LNCaP clone FGC (cell line): ENCODE measurements at regions not wholly inside any gene's neighbourhood (a gene's known extent, or its start where the extent isn't known, plus 50 kb on each side); places are given as distances from the start of the nearest gene placed in this dataset.

ENCODE experiments used
- DNase-seq: peaks from one replicate; pipeline ENCODE4 v3.0.0-alpha.2; 2011; ENCODE audit warnings: low read depth
- H3K4me3 ChIP-seq: 2 replicates; pipeline ENCODE4 v1.5.1; 2011; ENCODE audit warnings: mild to moderate bottlenecking, low read depth, low read length, control low read depth
- TF ChIP-seq, protein P1 (sequence below): IDR thresholded peaks from 2 replicates; pipeline ENCODE4 v1.5.1; 2012; ENCODE audit warnings: mild to moderate bottlenecking; ENCODE audit not compliant: control insufficient read depth, insufficient read depth; ENCODE audit errors: extremely low read depth

DNA sequence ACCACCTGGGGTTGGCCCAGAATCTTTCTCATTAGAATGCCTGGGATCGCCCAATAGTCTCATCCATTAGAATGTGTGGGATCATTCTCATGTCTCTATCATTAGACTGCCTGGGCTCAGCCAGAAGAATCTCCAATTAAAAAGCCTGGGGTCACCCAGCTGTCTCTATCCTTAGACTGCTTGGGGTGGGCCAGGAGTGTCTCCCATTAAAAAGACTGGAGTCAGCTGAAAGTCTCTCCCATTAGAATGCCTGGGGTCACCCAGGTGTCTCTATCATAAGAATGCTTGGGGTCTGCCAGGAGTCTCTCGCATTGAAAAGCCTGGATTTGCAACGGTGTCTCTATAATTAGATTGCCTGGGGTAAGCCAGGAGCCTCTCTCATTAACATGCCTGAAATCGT is 2225.7 kb downstream of the TP53TG3F start:
- H3K4me3 ChIP-seq: no peak overlapping the region
- DNase-seq: no peak
- TF ChIP-seq, protein P1, sequence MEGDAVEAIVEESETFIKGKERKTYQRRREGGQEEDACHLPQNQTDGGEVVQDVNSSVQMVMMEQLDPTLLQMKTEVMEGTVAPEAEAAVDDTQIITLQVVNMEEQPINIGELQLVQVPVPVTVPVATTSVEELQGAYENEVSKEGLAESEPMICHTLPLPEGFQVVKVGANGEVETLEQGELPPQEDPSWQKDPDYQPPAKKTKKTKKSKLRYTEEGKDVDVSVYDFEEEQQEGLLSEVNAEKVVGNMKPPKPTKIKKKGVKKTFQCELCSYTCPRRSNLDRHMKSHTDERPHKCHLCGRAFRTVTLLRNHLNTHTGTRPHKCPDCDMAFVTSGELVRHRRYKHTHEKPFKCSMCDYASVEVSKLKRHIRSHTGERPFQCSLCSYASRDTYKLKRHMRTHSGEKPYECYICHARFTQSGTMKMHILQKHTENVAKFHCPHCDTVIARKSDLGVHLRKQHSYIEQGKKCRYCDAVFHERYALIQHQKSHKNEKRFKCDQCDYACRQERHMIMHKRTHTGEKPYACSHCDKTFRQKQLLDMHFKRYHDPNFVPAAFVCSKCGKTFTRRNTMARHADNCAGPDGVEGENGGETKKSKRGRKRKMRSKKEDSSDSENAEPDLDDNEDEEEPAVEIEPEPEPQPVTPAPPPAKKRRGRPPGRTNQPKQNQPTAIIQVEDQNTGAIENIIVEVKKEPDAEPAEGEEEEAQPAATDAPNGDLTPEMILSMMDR: no peak

DNA sequence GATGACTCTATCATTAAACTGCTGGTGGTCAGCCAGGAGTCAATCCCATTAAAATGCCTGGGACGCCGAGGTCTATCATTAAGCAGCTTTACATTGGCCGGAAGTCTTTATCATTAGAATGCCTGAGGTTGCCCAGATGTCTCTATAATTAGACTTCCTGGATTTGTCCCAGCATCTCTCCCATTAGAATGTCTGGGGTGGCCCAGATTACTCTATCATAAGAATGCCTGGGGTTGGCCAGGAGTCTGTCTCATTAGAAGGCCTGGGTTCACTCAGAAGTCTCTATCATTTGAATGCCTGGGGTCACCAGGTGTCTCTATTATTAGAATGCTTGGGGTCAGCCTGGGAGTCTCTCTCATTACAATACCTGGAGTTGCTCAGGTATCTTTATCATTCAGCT is 2227.2 kb downstream of the TP53TG3F start:
- TF ChIP-seq, protein P1: no peak
- H3K4me3 ChIP-seq: no peak overlapping the region
- no peak for DNase-seq

DNA sequence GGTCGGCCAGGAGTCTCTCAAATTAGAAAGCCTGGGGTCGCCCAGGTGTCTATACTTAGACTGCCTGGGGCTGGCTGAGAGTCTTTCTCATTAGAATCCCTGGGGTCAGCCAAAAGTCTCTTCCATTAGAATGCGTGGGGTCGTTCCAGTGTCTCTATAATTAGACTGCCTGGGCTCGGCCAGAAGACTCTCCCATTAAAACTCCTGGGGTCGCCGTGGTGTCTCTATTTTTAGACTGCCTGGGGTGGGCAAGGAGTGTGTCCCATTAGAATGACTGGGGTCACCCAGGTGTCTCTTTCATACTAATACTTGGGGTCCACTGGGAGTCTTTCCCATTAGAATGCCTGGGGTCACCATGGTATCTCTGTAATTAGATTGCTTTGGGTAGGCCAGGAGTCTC is 2227.7 kb downstream of the TP53TG3F start:
- H3K4me3 ChIP-seq: no peak overlapping the region
- no peak for DNase-seq
- TF ChIP-seq, protein P1: no peak

DNA sequence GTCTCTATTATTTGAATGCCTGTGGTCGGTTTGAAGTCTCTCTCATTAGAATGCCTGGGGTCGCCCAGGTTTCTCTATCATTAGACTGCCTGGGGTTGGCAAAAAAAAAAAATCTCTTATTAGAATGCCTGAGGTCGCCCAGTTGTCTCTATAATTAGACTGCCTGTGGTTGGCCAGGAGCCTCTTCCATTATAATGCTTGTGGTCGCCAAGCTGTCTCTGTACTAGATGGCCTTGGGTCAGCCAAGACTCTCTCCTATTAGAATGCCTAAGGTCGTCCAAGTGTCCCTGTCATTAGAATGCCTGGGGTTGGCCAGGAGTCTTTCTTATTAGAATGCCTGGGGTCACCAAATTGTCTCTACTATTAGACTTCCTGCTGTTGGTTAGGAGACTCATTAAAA is 2228.4 kb downstream of the TP53TG3F start:
- TF ChIP-seq, protein P1: no peak
- no peak overlapping the region for H3K4me3 ChIP-seq
- no peak for DNase-seq

DNA sequence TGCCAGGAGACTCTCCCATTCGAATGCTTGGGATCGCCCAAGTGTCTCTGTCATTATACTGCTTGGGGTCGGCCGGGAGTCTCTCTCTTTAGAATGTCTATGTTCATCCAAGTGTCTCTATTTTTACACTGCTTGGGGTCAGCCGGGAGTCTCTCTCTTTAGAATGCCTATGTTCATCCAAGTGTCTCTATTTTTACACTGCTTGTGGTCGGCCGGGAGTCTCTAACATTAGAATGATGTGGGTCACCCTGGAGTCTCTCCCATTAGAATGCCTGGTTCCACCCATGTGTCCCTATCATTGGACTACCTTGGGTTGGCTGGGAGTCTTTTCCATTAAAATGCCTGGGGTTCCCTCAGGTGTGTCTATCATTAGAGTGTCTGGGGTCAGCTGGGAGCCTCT is 2230.4 kb downstream of the TP53TG3F start:
- no peak for DNase-seq
- H3K4me3 ChIP-seq: no peak overlapping the region
- TF ChIP-seq, protein P1: no peak

DNA sequence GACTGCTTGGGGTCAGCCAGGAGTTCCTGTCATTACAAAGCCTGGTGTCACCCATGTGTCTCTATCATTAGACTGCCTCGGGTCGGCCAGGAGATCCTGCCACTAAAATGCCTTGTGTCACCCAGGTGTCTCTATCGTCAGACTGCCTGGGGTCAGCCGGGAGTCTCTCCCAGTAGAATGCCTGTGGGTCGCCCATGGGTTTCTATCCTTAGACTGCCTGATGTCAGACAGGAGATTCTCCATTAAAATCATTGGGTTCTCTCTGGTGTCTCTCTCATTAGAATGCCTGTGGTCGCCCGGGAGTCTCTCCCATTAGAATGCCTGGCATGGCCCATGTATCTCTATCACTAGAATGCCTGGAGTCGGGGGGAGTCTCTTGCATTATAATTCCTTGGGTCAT is 2231.0 kb downstream of the TP53TG3F start:
- DNase-seq: no peak

DNA sequence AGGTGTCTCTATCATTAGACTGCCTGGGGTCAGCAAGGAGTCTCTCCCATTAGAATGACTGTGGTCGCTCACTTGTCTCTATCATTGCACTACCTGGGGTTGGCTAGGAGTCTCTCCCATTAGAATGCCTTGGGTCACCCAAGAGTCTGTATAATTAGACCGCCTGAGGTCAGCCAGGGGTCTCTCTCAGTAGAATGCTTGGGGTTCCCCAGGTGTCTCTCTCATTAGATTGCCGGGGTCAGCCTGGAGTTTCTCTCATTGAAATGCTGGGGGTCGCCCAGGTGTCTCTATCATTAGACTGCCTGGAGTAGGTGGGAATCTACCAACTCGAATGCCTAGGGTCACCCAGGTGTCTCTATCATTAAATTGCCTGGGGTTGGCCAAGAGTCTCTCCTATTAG is 2231.6 kb downstream of the TP53TG3F start:
- H3K4me3 ChIP-seq: no peak overlapping the region
- DNase-seq: no peak

More for the DNA sequence above, 2231.0 kb downstream of the TP53TG3F start:
- TF ChIP-seq, protein P1: no peak
- H3K4me3 ChIP-seq: no peak overlapping the region

More for the DNA sequence above, 2231.6 kb downstream of the TP53TG3F start:
- TF ChIP-seq, protein P1: no peak
